ENCODE measurements at regions not wholly inside any gene's neighbourhood (a gene's known extent, or its start where the extent isn't known, plus 50 kb on each side); places are given as distances from the start of the nearest gene placed in this dataset.

DNA sequence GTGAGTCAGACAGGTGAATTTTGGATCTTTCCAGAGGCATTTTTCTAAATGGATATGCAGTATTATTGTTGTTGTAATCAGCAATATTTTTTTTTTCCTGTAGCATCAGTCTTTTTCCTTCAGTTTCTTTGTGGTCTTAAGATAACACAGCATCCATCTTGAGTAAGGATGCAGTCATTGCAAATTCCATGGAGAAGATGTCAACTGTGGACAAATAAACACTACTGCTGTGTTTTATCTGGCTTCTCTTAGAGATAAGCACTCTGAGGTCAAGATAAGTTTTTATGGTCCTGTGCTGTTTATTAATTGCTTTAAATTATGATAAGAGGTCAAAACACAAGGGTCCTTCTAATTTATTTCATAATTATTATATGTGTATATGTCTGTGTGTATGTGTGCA lies 1255.7 kb downstream of the ADGRL3 start:
- no peak overlapping the region for H3K4me3 ChIP-seq
- DNase-seq (no peak), ATAC-seq (no peak)
- H3K36me3 ChIP-seq (ENCODE audit: low read depth): no peaks in the 10 kb centered on the region
- H3K4me1 ChIP-seq (ENCODE audit: low read depth): no peaks in the 10 kb centered on the region
- no peaks in the 10 kb centered on the region for H3K9me3 ChIP-seq
- intact Hi-C loops (cut with DNase I, micrococcal nuclease): no loop called here
- TF ChIP-seq, protein P1, sequence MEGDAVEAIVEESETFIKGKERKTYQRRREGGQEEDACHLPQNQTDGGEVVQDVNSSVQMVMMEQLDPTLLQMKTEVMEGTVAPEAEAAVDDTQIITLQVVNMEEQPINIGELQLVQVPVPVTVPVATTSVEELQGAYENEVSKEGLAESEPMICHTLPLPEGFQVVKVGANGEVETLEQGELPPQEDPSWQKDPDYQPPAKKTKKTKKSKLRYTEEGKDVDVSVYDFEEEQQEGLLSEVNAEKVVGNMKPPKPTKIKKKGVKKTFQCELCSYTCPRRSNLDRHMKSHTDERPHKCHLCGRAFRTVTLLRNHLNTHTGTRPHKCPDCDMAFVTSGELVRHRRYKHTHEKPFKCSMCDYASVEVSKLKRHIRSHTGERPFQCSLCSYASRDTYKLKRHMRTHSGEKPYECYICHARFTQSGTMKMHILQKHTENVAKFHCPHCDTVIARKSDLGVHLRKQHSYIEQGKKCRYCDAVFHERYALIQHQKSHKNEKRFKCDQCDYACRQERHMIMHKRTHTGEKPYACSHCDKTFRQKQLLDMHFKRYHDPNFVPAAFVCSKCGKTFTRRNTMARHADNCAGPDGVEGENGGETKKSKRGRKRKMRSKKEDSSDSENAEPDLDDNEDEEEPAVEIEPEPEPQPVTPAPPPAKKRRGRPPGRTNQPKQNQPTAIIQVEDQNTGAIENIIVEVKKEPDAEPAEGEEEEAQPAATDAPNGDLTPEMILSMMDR (IDR thresholded peaks at IDR 0.05): no peak

DNA sequence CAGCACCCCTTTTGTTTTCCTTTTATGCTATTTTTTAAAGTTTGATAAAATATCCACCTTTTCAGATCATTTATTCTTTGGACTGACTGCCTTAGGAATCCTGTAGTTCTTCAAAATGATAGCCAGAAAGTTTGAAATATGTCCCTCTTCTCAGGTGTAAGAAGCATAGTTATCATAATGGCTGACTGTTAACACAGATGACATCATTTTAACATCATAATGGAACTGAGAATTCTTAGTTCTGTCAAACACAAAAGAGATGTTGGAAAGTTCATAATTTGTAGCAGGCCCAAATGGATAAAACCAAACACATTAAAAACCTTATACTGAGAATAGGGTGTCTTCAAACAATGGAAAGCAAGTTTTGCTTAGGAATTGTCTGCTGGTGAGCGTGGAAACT lies 1254.4 kb downstream of the ADGRL3 start:
- ATAC-seq: no peak

DNA sequence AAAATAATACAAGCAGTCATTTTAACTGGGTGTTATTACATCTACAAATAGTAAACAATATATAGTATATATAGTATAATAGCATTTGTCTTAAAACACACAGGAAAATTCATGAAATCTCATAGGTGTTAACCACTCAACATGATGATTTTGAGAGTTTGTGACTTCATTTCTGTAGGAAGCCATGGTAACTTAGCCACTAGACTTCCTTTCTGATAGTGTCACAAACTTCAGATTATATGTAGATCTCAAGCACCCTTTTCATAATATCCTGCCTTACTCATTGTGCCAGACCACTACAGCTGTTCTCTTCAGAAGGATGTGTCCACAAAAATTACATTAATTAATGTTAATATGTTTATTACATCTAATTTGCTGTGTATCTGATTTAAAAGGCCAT lies 1250.6 kb downstream of the ADGRL3 start:
- TF ChIP-seq, protein P1 (IDR thresholded peaks at IDR 0.05): no peak
- intact Hi-C loops (cut with DNase I, micrococcal nuclease): no loop called here

More for the DNA sequence above, 1254.4 kb downstream of the ADGRL3 start:
- H3K4me1 ChIP-seq (ENCODE audit: low read depth): no peaks in the 10 kb centered on the region
- TF ChIP-seq, protein P1 (IDR thresholded peaks at IDR 0.05): no peak
- H3K36me3 ChIP-seq (ENCODE audit: low read depth): no peaks in the 10 kb centered on the region
- intact Hi-C loops (cut with DNase I, micrococcal nuclease): no loop called here
- no peaks in the 10 kb centered on the region for H3K9me3 ChIP-seq
- no peak for DNase-seq
- H3K4me3 ChIP-seq: no peak overlapping the region

DNA sequence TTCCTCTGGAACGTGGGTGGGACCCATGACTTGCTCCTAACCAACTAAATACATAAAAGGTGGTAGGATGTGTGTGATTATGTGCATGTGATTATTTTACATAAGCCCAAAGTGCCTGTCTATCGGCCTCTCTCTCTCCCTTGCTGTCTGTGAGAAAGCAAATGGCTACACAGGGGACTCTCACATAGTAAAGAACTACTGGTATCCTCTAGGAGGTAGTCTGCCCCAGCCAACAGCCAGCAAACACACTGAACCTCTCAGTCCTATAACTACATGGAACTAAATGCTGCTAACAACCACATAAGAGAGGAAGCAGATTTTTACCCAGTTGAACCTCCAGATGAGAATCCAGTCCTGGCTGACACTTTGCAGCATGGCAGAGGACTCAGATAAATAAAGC lies 1249.4 kb downstream of the ADGRL3 start:
- DNase-seq: no peak
- TF ChIP-seq, protein P1 (IDR thresholded peaks at IDR 0.05): no peak
- no peak overlapping the region for H3K4me3 ChIP-seq
- no peak for ATAC-seq
- no peaks in the 10 kb centered on the region for H3K9me3 ChIP-seq
- no peaks in the 10 kb centered on the region for H3K4me1 ChIP-seq (ENCODE audit: low read depth)
- intact Hi-C loops (cut with DNase I, micrococcal nuclease): no loop called here
- no peaks in the 10 kb centered on the region for H3K36me3 ChIP-seq (ENCODE audit: low read depth)

More for the DNA sequence above, 1250.6 kb downstream of the ADGRL3 start:
- Histone ChIP-seq H3K4me3 (no peak overlapping the region), H3K9me3 (no peaks in the 10 kb centered on the region), H3K36me3 (ENCODE audit: low read depth) (no peaks in the 10 kb centered on the region), H3K4me1 (ENCODE audit: low read depth) (no peaks in the 10 kb centered on the region)
- no peak for ATAC-seq
- no peak for DNase-seq

DNA sequence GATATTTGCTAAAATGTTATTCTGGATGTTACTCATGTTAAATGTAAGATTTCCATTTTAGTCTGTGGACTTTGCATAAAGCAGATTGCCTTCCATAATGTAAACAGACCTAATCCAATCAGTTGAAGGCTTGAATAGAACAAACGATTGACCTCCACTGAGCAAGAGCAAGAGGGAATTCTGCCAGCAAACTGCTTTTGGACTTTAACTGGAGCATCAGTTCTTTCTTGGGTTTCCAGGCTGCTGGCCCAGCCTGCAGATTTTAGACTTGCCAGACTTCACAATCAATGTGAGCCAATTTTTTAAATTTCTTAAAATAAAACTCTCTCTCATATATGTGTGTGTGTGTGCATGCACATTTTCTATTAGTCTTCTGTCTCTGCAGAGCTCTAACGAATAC lies 1248.8 kb downstream of the ADGRL3 start:
- no peaks in the 10 kb centered on the region for H3K9me3 ChIP-seq
- DNase-seq (no peak), ATAC-seq (no peak)
- H3K4me3 ChIP-seq: no peak overlapping the region
- no peaks in the 10 kb centered on the region for H3K36me3 ChIP-seq (ENCODE audit: low read depth)
- intact Hi-C loops (cut with DNase I, micrococcal nuclease): no loop called here
- TF ChIP-seq, protein P1 (IDR thresholded peaks at IDR 0.05): no peak
- no peaks in the 10 kb centered on the region for H3K4me1 ChIP-seq (ENCODE audit: low read depth)

DNA sequence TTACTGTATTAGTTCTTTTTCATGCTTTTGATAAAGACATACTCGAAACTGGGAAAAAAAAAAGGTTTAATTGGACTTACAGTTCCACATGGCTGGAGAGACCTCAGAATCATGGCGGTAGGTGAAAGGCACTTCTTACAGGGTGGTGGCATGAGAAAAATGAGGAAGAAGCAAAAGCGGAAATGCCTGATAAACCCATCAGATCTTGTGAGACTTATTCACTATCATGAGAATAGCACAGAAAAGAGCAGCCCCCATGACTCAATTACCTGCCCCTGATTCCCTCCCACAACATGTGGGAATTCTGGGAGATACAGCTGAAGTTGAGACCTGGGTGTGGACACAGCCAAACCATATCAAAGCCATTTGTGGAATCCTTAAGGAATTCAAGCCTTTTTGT lies 1238.9 kb downstream of the ADGRL3 start:
- Histone ChIP-seq H3K4me3 (no peak overlapping the region), H3K9me3 (no peaks in the 10 kb centered on the region), H3K4me1 (ENCODE audit: low read depth) (no peaks in the 10 kb centered on the region), H3K36me3 (ENCODE audit: low read depth) (no peaks in the 10 kb centered on the region)
- intact Hi-C loops (cut with DNase I, micrococcal nuclease): no loop called here
- no peak for DNase-seq
- ATAC-seq: no peak
- TF ChIP-seq, protein P1 (IDR thresholded peaks at IDR 0.05): no peak
